ENCODE measurements at regions not wholly inside any gene's neighbourhood (a gene's known extent, or its start where the extent isn't known, plus 50 kb on each side); places are given as distances from the start of the nearest gene placed in this dataset.
"Not testable (repeated sequence)": the region's sequence is repeated elsewhere in the genome, so short reads cannot be mapped to it uniquely, and the experiment has no call there.

DNA sequence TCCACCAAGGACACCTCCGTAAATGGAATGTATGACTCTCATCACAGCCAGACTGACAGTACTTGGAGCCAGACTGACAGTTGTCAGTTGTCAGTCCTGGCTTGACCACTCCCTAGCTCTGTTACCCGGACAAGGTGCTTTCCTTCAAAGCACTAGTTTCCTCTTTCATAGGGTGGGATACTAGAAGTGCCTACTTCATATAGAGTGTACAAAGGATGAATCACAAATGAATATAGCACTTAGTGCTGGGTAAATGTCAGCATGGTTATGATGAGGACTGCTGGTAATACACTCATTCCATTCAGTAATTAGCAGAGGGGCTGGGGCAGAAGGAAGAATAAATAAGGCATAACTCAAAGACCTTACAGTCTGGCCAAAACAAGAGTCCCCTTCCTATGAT lies 91.4 kb downstream of the ARL4C start:
- FAIRE-seq, result no peak

DNA sequence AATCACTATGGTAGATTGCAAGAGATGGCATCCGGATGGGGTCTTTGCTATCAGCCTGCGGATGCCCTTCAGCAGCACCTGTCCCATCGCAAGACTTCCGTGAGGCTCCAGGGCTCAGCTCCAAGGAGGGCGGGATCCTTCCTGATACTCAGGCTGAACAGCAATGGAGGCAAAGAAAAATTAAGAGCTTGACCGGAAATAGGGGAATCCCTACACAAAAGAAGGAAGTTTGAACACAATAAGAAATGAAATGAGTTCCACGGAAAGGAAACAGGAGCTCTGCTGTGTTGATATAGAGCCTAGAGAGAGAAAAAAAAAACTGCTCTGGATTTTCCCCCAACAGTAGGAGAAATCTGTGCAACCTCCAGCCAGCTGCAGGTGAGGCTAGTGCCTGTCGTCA lies 91.9 kb downstream of the ARL4C start:
- no peak for FAIRE-seq

DNA sequence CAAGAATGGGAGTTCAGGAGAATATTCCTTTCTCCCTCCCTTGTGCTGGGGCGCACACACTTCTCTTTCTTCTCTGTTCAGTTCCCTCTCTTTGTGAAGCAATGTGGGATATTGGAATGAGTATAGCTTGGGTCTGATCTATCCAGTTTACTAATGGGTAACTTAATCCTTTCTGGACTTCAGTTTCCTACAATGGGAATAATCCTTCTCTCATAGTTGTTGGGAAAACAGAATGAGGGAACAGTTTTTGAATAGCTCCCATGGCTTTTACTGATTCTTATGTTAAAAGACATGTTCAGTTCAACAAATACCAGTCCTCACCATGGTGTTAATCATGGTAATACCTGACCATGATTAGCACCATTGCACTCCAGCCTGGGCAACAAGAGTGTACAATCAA lies 93.1 kb downstream of the ARL4C start:
- FAIRE-seq, result no peak

GRCh38 chr2:234403074-234403473 lies 93.8 kb downstream of the ARL4C start:
- no peak for FAIRE-seq

- no peak for FAIRE-seq
These were observed 95.5 kb downstream of the ARL4C start for GRCh38 chr2:234401426-234401825.

- FAIRE-seq, result no peak
These were observed 97.2 kb downstream of the ARL4C start for GRCh38 chr2:234399451-234400246.

DNA sequence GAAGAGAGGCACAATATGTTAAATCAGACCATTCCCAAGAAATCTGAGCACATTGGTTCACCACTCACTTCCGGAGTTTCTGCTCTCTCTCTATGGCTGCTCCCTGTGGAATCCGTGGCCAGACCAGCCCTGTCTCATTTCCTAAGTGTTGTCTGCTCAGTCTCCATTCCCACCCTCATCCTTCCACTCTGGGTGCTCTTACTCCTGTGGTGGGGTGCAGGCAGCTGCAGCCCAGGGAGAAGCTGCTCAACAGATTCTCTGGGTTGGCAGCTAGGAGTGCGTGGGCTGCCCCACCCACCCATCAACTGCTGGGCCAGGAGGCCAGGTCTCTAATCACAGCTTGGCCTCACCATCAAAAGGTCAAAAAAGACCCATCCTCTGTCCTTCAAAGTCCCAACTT lies 98.3 kb downstream of the ARL4C start:
- no peak for FAIRE-seq

DNA sequence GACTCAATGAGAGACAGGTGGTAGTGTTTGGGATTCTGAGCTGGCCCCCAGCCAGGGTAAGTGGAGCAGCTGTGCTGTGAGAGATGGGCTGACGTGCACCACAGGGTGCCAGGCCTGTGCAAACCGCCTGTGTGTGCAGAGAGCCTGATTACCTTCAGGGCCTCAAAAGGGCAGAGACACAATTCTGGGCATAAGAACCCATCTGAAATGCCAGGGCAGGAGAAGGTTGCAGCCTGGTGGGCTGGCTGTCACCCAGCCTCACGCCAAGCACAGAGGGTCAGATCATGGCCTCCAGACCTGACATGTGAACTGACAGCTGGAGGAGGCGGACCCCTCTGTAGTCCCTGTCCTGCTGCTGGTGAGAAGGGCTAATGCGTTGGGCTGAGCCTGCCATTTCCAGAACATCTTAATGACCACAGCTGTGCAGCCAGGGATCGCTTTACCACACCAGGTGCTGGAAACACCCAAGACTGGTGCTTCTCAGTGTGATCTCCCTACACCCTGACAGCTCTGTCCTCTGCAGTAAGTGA lies 100.9 kb downstream of the ARL4C start:
- FAIRE-seq, result no peak

GRCh38 chr2:234394450-234394849 lies 102.4 kb downstream of the ARL4C start:
- FAIRE-seq, result no peak

GRCh38 chr2:234393354-234393753 lies 103.5 kb downstream of the ARL4C start:
- FAIRE-seq, result no peak

- no peak for FAIRE-seq
These were observed 104.8 kb downstream of the ARL4C start for GRCh38 chr2:234392041-234392615.

- FAIRE-seq, result no peak
These were observed 105.3 kb downstream of the ARL4C start for GRCh38 chr2:234391625-234392024.

GRCh38 chr2:234389661-234390060 lies 107.2 kb downstream of the ARL4C start:
- not testable (repeated sequence) for FAIRE-seq

GRCh38 chr2:234388591-234388990 lies 108.3 kb downstream of the ARL4C start:
- no peak for FAIRE-seq

DNA sequence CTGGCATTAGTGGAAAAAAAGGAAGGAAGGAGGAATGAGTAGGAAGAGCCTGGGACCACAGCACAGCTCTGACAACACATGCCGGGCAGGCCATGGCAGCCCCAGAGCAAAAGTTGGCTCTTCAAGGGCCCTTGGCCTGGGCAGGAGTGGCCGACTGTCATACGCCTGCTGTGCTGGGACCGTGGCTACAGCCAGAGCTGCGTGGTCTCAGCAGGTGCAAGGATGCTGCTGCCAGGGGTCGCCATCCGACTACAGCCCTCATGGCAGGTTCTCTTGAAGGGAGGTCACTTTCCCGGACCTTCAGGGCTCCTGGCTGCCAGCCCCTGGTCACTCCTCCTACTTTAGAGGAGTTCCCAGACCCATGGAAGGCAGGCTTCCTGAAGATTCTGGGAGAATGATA lies 109.9 kb downstream of the ARL4C start:
- FAIRE-seq, result no peak

- no peak for FAIRE-seq
These were observed 114.8 kb downstream of the ARL4C start for GRCh38 chr2:234382131-234382530.

DNA sequence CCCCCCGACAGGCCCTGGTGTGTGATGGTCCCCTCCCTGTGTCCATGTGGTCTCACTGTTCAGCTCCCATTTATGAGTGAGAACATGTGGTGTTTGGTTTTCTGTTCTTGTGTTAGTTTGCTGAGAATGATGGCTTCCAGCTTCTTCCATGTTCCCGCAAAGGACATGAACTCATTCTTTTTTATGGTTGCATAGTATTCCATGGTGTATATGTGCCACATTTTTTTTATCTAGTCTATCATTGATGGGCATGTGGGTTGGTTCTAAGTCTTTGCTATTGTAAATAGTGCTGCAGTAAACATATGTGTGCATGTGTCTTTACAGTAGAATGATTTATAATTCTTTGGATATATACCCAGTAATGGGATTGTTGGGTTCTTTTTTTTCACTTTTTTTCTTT lies 117.9 kb downstream of the ARL4C start:
- FAIRE-seq, result not testable (repeated sequence)

GRCh38 chr2:234378440-234378839 lies 118.4 kb downstream of the ARL4C start:
- no peak for FAIRE-seq

DNA sequence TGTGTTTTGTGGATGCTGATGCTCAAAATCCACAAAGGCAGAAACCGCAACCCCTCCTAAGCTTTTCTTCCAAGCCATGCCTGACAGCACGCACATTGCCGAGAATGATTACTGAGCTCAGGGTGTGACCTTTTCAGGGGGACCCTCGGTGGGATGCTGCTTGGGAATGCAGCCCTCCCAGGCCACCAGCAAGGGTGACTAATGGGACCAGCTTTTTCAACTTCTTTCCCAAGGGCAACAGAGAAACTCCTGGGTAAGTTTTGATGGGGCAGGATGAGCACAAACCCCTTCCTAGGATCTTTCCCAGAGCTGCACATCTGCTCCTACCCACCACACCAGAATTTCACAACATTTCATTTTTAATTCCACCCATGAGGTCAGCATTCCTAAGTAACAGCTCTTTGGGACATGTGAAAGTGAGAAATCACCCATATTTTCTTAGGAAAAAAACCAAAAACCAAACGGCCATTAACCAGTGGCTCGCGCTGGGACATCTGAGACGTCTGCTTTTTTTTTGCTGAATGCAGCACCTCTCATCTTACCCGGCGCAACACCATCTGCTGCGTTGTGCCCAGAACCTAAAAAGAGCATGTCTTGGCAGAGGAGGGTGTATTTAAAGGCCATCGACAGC lies 119.0 kb downstream of the ARL4C start:
- no peak for FAIRE-seq

DNA sequence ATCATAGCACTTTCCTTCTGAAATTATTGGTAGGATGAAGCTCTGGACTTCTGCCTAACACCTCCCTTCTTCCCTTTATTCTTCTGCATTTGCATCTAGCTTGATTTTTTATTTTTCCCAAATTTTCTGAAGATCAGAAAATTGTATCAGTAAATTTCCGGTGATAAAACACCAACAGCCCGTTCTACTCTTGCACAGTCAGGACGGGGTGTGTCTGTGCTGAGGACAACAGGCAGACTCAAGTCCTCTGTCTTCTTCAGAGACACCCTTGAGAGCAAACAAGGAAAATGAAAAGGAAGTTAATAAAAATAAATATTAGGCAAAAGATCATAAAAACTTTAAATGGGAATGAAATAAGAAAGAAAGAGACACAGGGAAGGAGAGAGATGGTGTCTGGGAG lies 120.7 kb downstream of the ARL4C start:
- no peak for FAIRE-seq

- FAIRE-seq, result no peak
These were observed 121.6 kb downstream of the ARL4C start for GRCh38 chr2:234375176-234375880.

DNA sequence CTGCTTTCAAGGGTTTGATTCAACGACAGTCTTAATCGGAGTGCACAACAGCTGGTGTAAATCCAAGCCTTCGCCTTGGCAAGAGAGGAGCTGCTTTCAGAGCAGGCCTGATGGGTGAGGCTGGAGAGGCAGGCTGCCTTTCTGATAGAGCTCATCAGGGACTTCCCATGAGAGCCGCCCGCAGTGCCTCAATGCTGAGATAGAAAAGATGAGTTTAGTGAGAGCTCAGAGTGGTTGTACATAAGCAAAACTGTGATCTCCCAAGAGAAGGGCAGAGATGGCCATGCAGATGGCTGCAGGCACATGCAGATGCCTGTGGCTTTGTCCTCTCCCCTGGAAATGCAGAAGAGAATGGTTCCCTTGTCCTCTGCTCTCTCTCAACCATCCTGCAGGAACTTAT lies 122.1 kb downstream of the ARL4C start:
- no peak for FAIRE-seq

- no peak for FAIRE-seq
These were observed 122.8 kb downstream of the ARL4C start for GRCh38 chr2:234374150-234374508.

Data from colon (tissue), 2 donors.